SU-DHL-6 (cell line): ENCODE measurements at regions not wholly inside any gene's neighbourhood (a gene's known extent, or its start where the extent isn't known, plus 50 kb on each side); places are given as distances from the start of the nearest gene placed in this dataset.

ENCODE experiments used
- H2AFZ ChIP-seq: fragments of 200-600 bp; sonication (generic); 2 replicates; pipeline ENCODE4 v1.6.1; 2014; ENCODE audit warnings: low read depth, mild to moderate bottlenecking, moderate library complexity, mixed read lengths, antibody characterized with exemption, low read length; ENCODE audit not compliant: severe bottlenecking
- H3F3A ChIP-seq: fragments of 200-600 bp; shearing (Covaris generic); 2 replicates; pipeline ENCODE4 v1.6.0; 2016; ENCODE audit warnings: antibody characterized with exemption, mild to moderate bottlenecking; ENCODE audit not compliant: insufficient read depth
- H3K27ac ChIP-seq: fragments of 200-600 bp; sonication (generic); 2 replicates; pipeline ENCODE4 v1.5.1; 2016; ENCODE audit warnings: low read depth, mild to moderate bottlenecking, low read length, moderate library complexity, mixed read lengths
- H3K27me3 ChIP-seq: fragments of 200-600 bp; sonication (generic), shearing (Covaris generic); 2 replicates; pipeline ENCODE4 v1.6.0; 2014; ENCODE audit warnings: mild to moderate bottlenecking, low read length
- H3K36me3 ChIP-seq: fragments of 200-600 bp; sonication (generic); 2 replicates; pipeline ENCODE4 v1.6.1; 2014; ENCODE audit warnings: mild to moderate bottlenecking, low read length, mixed read lengths
- H3K4me2 ChIP-seq: fragments of 300-600, 200-600 bp; shearing (Covaris generic), sonication (generic); 2 replicates; pipeline ENCODE4 v1.6.0; 2014; ENCODE audit warnings: low read length, low read depth, mild to moderate bottlenecking; ENCODE audit not compliant: poor library complexity, severe bottlenecking
- H3K4me3 ChIP-seq: fragments of 200-600 bp; sonication (generic); 2 replicates; pipeline ENCODE4 v1.5.1; 2014; ENCODE audit warnings: antibody characterized with exemption, low read length, mild to moderate bottlenecking, mixed read lengths; ENCODE audit not compliant: insufficient read depth, poor library complexity, severe bottlenecking
- H3K79me2 ChIP-seq: fragments of 200-600 bp; sonication (generic); 2 replicates; pipeline ENCODE4 v1.6.1; 2014; ENCODE audit warnings: mild to moderate bottlenecking, low read length, moderate library complexity; ENCODE audit not compliant: insufficient read depth
- H3K9ac ChIP-seq: fragments of 200-600 bp; sonication (generic); 2 replicates; pipeline ENCODE4 v1.7.0; 2014; ENCODE audit warnings: mild to moderate bottlenecking, low read length
- H3K9me2 ChIP-seq: fragments of 200-600 bp; sonication (generic); replicated peaks from 2 replicates; pipeline ENCODE4 v1.6.1; 2014; ENCODE audit warnings: low read length; ENCODE audit not compliant: insufficient read depth
- H3K9me3 ChIP-seq: fragments of 200-600 bp; sonication (generic); 2 replicates; pipeline ENCODE4 v1.6.1; 2014; ENCODE audit warnings: low read length, mixed read lengths; ENCODE audit not compliant: insufficient read depth
- H4K20me1 ChIP-seq: fragments of 200-600 bp; sonication (generic); 2 replicates; pipeline ENCODE4 v1.6.1; 2014; ENCODE audit warnings: low read depth, mild to moderate bottlenecking, antibody characterized with exemption, low read length, moderate library complexity, mixed read lengths
- CTCF ChIP-seq: fragments of 200-600 bp; sonication (generic); IDR thresholded peaks from one replicate; pipeline ENCODE4 v1.5.1; 2017; ENCODE audit warnings: antibody characterized with exemption, mild to moderate bottlenecking, low read length, moderate library complexity; ENCODE audit not compliant: insufficient read depth, poor library complexity, severe bottlenecking
- EZH2phosphoT487 ChIP-seq: fragments of 200-600 bp; sonication (generic), shearing (Covaris generic); conservative IDR thresholded peaks from 2 replicates; pipeline ENCODE4 v1.6.1; 2018; ENCODE audit warnings: mild to moderate bottlenecking, antibody characterized with exemption, low read length, moderate library complexity, mixed read lengths

GRCh38 chr15:96764946-96765345 lies 434.4 kb downstream of the NR2F2 start:
- Histone ChIP-seq H3K4me2 (no peak overlapping the region), H3K9me3 (no peaks in the 10 kb centered on the region), H3K27me3 (no peaks in the 10 kb centered on the region), H4K20me1 (no peaks in the 10 kb centered on the region), H3K79me2 (no peaks in the 10 kb centered on the region), H3K36me3 (no peaks in the 10 kb centered on the region), H3K27ac (no peak overlapping the region), H3K4me3 (no peak overlapping the region), H3K9ac (no peak overlapping the region), H3F3A (no peaks in the 10 kb centered on the region), H2AFZ (no peak overlapping the region), H3K9me2 (no peaks in the 10 kb centered on the region)
- no peak for TF ChIP-seq CTCF
- TF ChIP-seq EZH2phosphoT487, result no peak

GRCh38 chr15:96766366-96766765 lies 435.9 kb downstream of the NR2F2 start:
- H3K9me2 ChIP-seq, result no peaks in the 10 kb centered on the region
- no peak overlapping the region for H2AFZ ChIP-seq
- no peak overlapping the region for H3K4me2 ChIP-seq
- no peaks in the 10 kb centered on the region for H4K20me1 ChIP-seq
- no peaks in the 10 kb centered on the region for H3K79me2 ChIP-seq
- H3K9ac ChIP-seq, result no peak overlapping the region
- H3K27me3 ChIP-seq, result no peaks in the 10 kb centered on the region
- H3K36me3 ChIP-seq, result no peaks in the 10 kb centered on the region
- H3K27ac ChIP-seq, result no peak overlapping the region
- no peaks in the 10 kb centered on the region for H3K9me3 ChIP-seq
- TF ChIP-seq CTCF (no peak), EZH2phosphoT487 (no peak)
- H3K4me3 ChIP-seq, result no peak overlapping the region
- H3F3A ChIP-seq, result no peaks in the 10 kb centered on the region

- Histone ChIP-seq H3K36me3 (no peaks in the 10 kb centered on the region), H3K27ac (no peak overlapping the region), H3K9ac (no peak overlapping the region), H3K79me2 (no peaks in the 10 kb centered on the region), H3K27me3 (no peaks in the 10 kb centered on the region), H4K20me1 (no peaks in the 10 kb centered on the region), H3F3A (no peaks in the 10 kb centered on the region), H3K9me2 (no peaks in the 10 kb centered on the region), H3K4me2 (no peak overlapping the region), H3K9me3 (no peaks in the 10 kb centered on the region), H2AFZ (no peak overlapping the region), H3K4me3 (no peak overlapping the region)
- TF ChIP-seq EZH2phosphoT487, result no peak
Observed at GRCh38 chr15:96767703-96768434, 437.4 kb downstream of the NR2F2 start.

GRCh38 chr15:96768435-96768789 lies 437.9 kb downstream of the NR2F2 start:
- no peak overlapping the region for H3K27ac ChIP-seq
- no peaks in the 10 kb centered on the region for H3K9me2 ChIP-seq
- no peaks in the 10 kb centered on the region for H3K79me2 ChIP-seq
- no peaks in the 10 kb centered on the region for H3F3A ChIP-seq
- H3K9me3 ChIP-seq, result no peaks in the 10 kb centered on the region
- H3K27me3 ChIP-seq, result no peaks in the 10 kb centered on the region
- no peak overlapping the region for H3K9ac ChIP-seq
- TF ChIP-seq CTCF (no peak), EZH2phosphoT487 (no peak)
- no peak overlapping the region for H3K4me3 ChIP-seq
- no peaks in the 10 kb centered on the region for H3K36me3 ChIP-seq
- no peak overlapping the region for H3K4me2 ChIP-seq
- H2AFZ ChIP-seq, result no peak overlapping the region
- H4K20me1 ChIP-seq, result no peaks in the 10 kb centered on the region
